Stimulated activated CD8-positive, alpha-beta memory T cell treated with anti-CD3 and anti-CD28 coated beads, Interleukin-7, amount 100 ng/mL, for 1 hour (primary cell): ENCODE measurements at regions not wholly inside any gene's neighbourhood (a gene's known extent, or its start where the extent isn't known, plus 50 kb on each side); places are given as distances from the start of the nearest gene placed in this dataset.

ENCODE experiments used
- DNase-seq, 2 donors: peaks; one replicate each; pipeline ENCODE4 v3.0.0-alpha.2; 2020; ENCODE audit warnings: low read depth in 2 of 2

DNA sequence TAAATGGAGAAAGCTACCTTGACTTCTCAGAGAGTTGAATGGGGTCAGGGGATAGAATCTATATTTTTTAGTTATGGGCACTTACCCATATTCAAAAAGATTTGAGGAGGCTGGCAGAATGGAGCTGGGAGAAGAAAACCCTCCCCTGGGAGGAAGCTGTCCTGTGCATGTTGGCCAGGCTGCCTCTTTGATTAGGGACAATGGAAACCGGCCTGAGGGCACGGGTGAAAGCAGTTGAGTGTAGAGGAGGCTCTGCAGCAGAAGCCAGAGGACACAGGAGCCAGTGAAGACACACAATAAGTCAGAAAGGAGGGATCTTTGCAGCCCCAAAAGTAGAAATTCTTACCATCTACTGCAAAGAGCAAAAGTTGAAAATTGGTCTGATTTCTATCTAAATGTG, 66.6 kb upstream of the B3GAT1 start:
- DNase-seq: no peak

DNA sequence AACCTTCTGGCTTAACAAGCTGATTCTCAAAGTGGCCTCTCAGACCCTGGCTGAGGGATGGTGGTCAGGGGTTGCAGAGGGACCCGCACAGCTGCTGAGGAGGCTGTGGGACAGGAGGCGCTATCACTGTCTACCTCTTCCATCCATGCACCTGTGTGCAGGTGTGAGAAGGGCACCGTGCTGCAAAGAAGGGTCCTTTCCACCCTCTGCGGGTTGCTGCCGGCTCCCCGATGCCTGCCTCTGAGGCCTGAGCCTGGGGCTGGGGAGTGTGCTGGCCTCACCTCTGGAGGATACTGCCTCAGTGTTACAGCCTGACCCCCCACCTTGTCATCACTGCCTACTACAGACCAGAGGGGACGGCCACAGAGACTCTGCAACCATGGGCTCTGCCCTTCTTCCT, 66.1 kb upstream of the B3GAT1 start:
- DNase-seq: no peak

DNA sequence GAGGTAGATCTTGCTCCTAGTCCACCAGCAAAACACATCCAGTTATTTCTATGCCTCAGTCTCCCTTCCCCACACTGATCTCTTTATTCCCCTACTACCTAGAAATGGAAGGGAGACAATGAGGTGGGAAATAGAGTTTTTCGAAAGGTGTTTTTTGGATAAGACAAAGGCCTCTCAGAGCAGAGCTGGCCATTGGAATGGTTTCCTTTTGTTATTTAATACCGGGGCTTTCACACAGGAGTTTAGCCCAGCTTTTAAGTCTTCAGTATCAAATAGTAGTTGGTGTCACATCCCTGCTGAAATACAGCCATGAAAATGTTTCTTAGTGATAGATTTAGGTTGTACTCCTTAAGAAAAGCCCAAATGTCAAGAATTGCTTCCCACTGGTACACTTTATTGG, 65.4 kb upstream of the B3GAT1 start:
- DNase-seq: no peak

DNA sequence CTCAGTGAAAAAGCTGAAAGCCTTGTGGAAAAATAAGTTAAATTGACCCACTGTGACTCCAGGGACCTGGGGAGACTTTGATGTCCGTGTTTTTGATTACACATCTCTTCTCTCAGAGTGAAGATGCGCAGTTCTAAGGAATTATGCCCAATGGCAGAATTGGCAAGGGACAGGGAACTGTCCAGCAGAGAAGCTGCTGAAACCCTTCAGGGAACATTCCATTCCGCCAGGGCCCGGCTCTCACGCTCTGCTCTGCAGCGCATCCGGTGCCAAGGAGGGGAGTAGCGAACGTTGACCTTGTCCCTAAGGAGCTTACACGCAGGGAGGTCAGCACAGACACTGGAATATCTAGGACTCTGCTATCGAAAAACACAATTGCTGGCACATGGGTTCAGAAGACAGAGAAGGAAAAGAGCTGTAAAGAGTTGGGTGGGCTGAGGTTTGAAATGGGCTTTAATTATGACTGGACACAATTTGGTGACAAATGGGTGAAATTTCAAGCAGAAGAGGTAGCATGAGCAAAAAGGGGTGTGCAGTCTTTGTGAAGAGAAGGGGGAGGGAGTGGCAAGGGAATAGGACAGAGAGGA, 64.5 kb upstream of the B3GAT1 start:
- no peak for DNase-seq

DNA sequence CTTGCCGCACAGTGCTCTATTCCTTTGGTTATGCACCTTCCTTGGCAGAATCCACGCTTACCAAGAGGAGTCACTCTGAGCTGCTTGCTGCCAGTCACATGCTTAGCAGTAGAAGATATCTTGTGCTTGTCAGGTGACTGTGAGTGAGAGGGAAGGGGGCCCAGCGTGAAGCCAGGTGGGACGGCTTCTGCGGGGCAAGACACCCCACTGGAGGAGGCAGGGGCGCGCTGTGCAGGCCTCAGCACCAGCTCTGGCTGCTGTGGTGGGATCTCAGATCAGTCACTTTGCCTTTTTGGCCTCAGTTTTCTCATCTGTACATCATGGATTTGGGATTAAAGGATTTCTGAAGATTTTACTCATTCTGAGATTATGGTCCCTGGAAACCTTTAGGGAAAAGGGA, 63.9 kb upstream of the B3GAT1 start:
- no peak for DNase-seq

DNA sequence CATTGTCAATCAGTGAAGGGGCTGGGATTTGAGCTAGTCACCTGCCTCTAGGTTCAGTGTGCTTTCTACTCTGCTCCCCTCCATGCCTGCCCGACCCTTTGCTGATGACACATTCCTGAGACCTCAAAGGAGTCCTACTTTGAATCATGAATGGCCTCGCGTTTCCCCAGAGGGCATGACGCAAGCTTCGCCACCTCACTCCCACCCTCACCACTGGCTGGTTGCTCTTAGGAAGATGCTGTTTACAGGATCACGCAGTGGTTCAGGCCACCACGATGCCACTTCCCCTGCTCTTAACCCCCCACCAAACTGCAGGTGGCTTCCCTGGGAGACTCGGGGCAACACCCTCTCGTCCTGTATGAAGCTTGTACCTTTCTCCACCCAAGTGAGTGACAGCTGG, 62.9 kb upstream of the B3GAT1 start:
- no peak for DNase-seq

DNA sequence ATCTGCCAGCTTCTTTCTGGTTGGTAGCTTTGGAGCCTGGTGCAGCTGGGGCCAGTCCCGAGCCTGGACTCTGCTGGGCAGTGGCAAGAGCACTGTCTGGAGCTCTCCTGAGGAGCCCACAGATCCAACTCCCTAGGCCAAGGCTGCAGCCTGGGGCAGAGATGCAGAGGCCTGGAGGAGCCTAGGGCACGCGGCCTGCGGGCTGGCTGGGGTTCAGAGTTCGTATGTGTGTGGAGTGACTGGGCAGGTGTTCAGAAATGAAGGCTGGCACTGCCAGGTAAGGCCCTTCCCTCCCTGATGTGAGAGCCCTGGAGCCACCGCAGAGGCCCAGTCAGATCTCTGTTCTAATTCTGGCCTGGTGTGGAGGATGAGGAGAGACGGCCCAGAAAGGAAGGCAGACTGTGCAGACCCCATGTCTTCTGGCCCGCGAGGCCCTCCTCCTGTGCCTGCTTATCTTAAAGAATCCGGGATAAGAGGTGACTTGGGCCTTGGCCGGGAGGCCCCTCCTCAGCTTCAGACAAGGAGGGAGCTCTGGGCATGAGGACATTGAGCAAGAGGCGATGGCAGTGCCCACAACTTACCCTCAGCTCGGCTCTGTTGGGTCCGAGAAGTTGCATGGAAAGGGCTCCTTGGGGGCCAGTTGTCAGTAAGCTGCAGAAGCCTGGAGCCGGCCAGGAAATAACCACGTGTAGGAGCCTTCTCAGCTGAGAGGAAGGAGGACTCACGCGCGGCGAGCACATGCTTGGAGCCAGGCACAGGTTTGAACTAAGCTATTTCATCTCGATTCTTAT, 62.2 kb upstream of the B3GAT1 start:
- DNase-seq: no peak

DNA sequence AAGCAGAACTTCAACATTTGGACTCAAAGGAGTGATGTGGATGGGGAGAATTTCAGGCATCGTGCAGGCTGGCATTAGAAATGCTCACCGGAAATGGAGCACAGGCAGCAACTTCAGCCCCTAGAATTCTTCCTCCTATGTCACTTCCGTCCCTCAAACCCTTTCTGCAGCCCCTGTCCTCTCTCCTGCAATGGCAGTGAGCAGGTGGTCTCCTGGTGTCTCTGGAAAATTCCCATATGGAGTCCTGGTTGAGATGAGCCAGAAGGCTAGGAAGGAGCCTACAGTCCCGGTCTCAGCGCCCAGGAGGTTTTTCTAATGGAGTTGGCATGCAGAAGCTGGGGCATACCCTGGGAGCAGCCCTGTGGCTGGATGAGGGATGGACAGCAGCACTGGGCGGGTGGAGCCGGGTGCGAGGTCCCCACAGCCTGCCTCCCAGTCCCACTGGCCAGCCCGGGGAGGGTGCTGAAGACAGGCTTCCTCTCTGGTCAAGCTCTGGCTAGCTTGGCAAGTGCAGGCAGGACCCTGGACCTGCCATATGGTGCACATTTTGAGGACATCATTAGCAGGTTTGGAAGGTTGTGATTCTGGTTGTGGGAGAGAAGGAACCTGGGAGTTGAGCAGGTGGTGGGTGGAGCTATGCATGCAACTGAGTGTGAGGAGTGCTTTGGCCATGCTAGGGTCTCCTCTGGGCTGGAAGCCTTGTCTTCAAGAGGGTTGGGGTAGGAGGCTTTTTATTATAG, 59.8 kb upstream of the B3GAT1 start:
- no peak for DNase-seq

DNA sequence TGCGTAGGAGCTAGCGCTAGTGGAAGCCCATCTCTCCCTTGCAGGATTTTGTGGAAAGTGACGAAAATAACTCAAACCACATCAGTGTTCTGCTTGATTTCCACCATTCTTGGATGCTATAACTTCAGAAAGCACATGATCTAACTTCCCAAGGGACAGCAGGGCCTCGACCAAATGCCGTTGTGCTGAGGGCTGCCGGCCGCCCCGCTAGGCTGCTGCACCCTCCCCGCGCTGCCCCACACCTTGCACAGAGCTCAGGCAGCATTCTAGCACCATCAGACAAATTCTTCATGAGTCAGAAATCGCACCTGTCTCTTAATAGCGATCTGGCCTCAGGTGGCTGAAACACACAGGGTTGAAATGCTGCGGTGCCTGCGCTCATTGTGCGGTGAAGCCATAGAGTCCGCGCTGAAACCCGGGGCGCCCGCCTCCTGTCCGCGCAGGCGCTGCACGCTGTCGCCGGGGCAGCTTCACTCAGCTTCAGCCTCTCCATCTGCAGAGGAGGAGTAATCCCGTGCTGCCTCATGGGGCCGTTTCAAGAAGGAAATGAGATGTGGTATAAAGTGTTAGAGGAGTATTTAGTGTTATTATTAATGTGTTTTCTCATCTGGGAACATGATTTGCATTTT, 59.2 kb upstream of the B3GAT1 start:
- DNase-seq: no peak

DNA sequence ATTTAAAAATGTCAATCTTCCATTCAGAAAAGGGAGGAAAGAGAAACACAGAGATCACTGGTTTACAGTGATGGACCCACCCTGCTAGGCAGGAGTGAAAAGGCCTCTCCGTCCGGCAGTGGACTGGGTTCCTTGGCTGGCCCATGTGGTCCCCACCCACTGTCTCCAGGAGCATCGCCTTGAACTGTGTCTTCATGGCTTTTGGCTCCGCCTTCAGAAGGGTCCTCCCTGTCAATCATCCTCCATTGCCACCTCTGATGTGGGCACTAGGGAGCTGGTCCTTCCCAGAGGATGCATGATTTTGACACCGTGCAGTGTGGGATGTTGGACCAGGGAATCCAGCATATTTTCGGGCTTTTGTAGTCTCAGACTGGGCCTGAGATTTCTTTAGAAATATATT, 58.2 kb upstream of the B3GAT1 start:
- DNase-seq: no peak

DNA sequence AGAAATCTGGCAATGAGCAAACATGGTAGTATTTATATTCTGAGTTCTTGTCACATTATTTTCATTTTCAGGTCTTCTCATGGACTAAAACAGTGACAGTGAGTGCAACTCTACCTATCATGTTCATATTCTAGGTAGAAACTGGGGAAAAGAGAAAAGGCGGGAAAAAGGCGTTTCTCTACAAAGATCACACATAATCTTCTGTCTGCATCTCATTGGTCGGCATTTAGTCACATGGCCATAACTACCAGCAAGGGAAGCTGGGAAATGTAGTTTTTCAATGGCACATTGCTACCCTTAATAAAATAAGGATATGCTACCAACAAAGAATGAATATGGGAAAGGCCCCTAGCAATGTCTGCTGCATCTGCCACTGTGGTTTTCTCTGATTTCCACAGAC, 57.6 kb upstream of the B3GAT1 start:
- DNase-seq: no peak

DNA sequence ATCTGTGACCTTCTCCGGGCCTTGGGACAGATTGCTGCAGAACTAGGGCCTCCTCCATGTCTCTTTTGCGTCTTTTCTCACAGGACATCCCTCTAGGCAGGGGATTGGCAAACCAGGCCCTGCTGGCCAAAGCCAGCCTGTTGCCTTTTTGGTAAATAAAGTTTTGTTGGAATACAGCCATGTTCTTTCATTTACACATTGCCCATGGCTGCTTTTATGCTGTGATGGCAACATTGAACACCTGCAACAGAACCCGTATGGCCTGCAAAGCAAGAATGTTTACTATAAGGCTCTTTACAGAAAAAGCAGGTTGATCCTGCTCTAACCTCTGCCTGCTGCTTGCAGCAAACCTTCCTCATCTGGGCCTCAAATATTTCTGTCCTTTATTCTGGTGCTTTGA, 56.8 kb upstream of the B3GAT1 start:
- DNase-seq: no peak

DNA sequence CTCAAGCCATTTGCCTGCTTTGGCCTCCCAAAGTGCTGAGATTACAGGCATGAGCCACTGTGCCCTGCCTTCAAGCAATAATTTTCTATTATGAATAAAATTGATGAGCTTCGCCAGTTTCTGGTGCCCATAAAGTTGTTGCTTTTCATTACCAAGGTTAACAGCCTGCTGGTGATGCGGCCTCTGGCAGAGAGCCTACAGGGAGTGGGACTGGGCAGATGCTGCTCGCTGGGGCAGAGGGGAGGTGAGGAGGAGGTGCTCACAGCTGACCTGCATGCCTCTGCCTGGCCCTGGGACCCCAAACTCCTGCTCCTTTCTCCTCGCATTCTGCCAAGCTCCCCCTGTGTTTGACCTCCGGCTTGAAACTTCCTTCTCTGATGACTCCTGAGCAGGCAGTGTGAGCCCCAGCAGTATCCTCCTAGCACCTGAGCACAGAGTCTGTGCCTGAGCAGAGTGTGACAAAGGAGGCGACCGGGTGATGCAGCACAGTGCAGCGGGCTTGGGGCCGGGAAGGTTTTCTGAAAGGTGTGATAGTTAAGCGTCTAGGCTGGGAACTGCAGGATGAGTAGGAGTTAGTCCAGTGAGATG, 56.1 kb upstream of the B3GAT1 start:
- DNase-seq: no peak

DNA sequence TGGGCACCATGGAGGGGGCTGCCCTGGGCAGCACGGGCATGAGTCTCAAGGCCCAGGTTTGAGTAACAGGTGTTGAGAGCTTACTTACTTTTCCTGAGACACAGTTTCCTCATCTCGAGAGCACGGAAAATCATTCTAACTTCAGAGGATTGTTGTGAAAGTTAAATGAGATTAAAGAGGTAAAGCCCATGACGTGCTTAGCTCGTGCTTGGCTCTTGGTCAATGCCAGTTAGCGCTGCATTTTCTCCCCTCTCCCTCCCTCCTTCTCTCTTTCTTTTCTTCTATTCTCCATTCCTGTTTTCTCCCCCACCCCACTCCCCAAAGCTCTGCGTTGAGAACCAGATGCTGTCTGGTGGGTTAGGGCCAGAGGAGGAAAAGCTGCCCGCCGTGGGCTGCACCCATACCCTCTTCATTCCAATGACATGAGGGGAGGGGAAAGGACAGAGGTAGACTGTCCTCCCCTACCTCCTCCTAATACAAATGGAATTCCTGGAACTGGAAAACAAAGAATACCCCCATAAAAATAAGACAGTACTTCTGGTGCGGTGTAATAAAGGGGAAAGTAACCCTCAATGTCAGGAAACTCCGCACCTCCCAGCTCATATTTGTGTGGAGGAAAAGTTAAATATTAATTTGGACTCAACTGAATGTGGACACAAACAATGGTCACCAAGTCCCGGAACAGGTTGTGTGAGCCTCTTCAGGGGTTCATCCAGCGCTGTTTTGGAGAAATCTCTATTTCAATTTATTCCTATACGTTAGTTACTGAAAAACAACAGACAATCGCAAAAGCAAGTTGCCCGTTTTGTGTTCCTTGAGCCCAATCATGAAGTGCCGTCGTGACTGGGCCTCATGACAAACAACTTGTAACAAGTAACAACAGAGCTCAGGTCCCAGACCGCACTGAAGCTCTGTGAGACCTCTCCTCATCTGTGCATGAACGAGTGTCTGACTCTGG, 54.8 kb upstream of the B3GAT1 start:
- DNase-seq: no peak

DNA sequence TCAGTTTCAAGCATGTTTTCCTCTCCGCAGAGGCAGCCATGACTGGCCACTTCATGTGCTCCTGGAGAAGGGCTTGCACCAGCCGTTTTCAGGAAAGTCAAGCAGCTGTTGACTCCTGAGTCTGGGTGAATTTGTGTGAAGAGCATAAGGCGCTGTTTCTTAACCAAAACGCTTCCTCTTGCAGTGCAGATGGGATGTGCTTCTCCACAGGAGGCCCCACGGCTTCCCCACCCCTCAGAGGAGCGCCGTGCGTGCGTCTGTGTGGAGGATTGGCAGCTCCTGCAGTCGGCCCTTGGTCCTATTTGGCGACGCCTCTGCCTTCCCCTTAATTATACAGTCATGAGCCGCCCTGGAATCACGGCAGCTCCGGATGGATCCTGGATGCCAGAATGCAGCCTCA, 54.1 kb upstream of the B3GAT1 start:
- no peak for DNase-seq

DNA sequence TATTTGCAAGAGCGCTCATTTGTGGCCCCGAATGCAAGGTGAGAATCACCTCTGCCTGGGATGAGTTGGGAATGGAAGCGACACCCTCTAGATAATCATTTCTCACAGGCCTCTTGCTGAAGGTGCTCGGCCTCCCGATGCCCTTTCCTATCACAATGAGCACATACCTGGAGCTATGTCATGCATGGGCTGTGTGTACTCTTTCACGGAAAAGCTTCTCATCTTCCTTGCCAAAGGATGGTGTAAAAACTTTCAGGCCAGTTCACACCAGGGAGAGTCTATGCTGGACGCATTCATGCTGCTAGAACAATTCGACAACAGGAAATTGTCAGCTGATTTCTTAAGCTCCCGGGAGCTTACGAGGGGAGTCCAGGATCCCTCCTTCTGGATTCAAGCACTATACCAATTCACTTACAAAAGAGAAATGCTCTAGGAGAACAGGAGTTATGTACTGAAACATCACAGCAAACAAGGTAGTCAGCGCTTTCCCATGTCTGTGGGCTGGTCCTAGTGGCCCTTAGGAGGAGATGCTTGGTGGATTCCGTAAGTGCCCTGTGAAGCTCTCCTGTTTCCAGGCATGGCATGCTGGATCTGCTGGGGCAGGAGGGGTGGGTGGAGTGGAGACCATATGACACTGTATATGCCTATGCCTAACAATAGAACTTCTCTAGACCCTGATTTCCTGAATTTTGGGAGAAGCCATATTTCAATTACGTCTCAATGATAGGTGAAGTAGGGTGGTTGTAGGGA, 53.1 kb upstream of the B3GAT1 start:
- no peak for DNase-seq

DNA sequence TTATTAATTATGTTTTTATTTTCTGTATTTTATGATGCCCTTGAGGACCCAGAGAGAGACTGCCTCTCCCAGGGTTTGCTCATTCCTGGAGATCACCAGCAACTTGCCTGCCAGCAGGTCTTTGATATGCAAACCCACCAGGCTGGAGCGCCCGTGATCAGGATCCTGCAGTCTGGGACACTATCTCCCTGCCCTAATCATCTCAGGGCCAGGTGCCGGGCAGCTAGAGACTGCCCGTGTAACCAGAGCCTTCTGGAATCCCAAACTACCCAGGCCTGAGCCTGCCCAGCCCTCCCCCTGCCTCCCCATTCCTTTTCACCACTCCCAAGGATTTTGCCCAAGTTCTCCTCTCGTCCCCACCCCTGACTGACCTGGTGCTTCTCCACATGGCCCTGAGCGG, 52.2 kb upstream of the B3GAT1 start:
- no peak for DNase-seq

DNA sequence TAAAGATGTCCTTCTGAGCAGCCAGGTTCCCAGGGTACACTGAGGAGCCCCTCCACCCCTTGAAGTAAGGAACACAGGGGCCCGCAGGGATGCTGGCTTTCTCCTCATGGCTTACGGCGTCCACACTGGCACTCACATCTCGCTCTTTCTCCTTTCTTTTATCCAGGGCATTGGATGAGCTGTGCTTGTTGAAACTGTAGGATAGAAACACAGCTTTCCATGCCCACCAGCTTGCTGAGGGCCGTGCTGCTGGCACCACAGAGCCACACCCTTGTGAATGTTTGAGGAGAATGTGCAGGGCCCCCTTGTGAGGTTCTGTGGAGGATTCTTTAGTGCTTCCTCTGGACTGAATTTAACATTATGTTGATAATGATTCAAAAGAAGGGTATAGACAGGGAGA, 51.7 kb upstream of the B3GAT1 start:
- DNase-seq: no peak
